ENCODE measurements at regions not wholly inside any gene's neighbourhood (a gene's known extent, or its start where the extent isn't known, plus 50 kb on each side); places are given as distances from the start of the nearest gene placed in this dataset.
"Not testable (repeated sequence)": the region's sequence is repeated elsewhere in the genome, so short reads cannot be mapped to it uniquely, and the experiment has no call there.

- DNase-seq (no peak), ATAC-seq (ENCODE audit: insufficient read depth, low FRiP score) (no peak)
- no peak for TF ChIP-seq CTCF (IDR thresholded peaks at IDR 0.05; ENCODE audit: control extremely low read depth, extremely low read depth)
- Histone ChIP-seq H3K36me3 (ENCODE audit: control insufficient read depth in 4 of 4, insufficient read depth in 4 of 4, low read length in 4 of 4) (no peaks in the 10 kb centered on the region), H3K9ac (ENCODE audit: insufficient read depth in 1 of 2, low read length in 2 of 2) (no peak overlapping the region), H3K27me3 (ENCODE audit: control insufficient read depth in 3 of 3, insufficient read depth in 3 of 3, low read length in 2 of 3) (no peaks in the 10 kb centered on the region), H3K4me3 (no peak overlapping the region), H3K4me1 (ENCODE audit: control insufficient read depth in 5 of 5, insufficient read depth in 5 of 5, low read length in 5 of 5) (peaks cover 0 to 9% (median 0%) of the 10 kb centered on the region in 5 donors), H3K9me3 (ENCODE audit: control insufficient read depth in 4 of 4, insufficient read depth in 3 of 4, low read length in 3 of 4) (no peaks in the 10 kb centered on the region), H3K27ac (ENCODE audit: low read depth in 1 of 2, low read length in 1 of 2) (no peak overlapping the region)
- WGBS, 2 donors = 60 to 79% methylated on average over 2 of the region's 2 CpGs
Measured at GRCh38 chr6:63510353-63510686, 62.0 kb upstream of the LOC128125822 start.

GRCh38 chr6:63510849-63511248 is 61.4 kb upstream of the LOC128125822 start:
- Histone ChIP-seq H3K36me3 (ENCODE audit: control insufficient read depth in 4 of 4, insufficient read depth in 4 of 4, low read length in 4 of 4) (no peaks in the 10 kb centered on the region), H3K4me3 (no peak overlapping the region), H3K9ac (ENCODE audit: insufficient read depth in 1 of 2, low read length in 2 of 2) (no peak overlapping the region), H3K9me3 (ENCODE audit: control insufficient read depth in 4 of 4, insufficient read depth in 3 of 4, low read length in 3 of 4) (no peaks in the 10 kb centered on the region), H3K27me3 (ENCODE audit: control insufficient read depth in 3 of 3, insufficient read depth in 3 of 3, low read length in 2 of 3) (no peaks in the 10 kb centered on the region), H3K4me1 (ENCODE audit: control insufficient read depth in 5 of 5, insufficient read depth in 5 of 5, low read length in 5 of 5) (peaks cover 0 to 9% (median 0%) of the 10 kb centered on the region in 5 donors), H3K27ac (ENCODE audit: low read depth in 1 of 2, low read length in 1 of 2) (no peak overlapping the region)
- ATAC-seq (ENCODE audit: insufficient read depth, low FRiP score) = no peak
- DNase-seq = no peak
- no peak for TF ChIP-seq CTCF (IDR thresholded peaks at IDR 0.05; ENCODE audit: control extremely low read depth, extremely low read depth)
- 93 to 98% methylated on average over 4 of the region's 4 CpGs for WGBS, 2 donors

- no peaks in the 10 kb centered on the region for H3K36me3 ChIP-seq (ENCODE audit: control insufficient read depth in 4 of 4, insufficient read depth in 4 of 4, low read length in 4 of 4)
- peaks cover 0 to 6% (median 3%) of the 10 kb centered on the region in 5 donors for H3K4me1 ChIP-seq (ENCODE audit: control insufficient read depth in 5 of 5, insufficient read depth in 5 of 5, low read length in 5 of 5)
- H3K4me3 ChIP-seq = no peak overlapping the region
- H3K27ac ChIP-seq (ENCODE audit: low read depth in 1 of 2, low read length in 1 of 2) = peak overlapping the region in 1 of 2 donors; percentile 15
- no peaks in the 10 kb centered on the region for H3K9me3 ChIP-seq (ENCODE audit: control insufficient read depth in 4 of 4, insufficient read depth in 3 of 4, low read length in 3 of 4)
- WGBS, 2 donors = 69 to 90% methylated on average over 4 of the region's 4 CpGs
- DNase-seq (no peak), ATAC-seq (ENCODE audit: insufficient read depth, low FRiP score) (no peak)
- no peaks in the 10 kb centered on the region for H3K27me3 ChIP-seq (ENCODE audit: control insufficient read depth in 3 of 3, insufficient read depth in 3 of 3, low read length in 2 of 3)
- H3K9ac ChIP-seq (ENCODE audit: insufficient read depth in 1 of 2, low read length in 2 of 2) = no peak overlapping the region
- no peak for TF ChIP-seq CTCF (IDR thresholded peaks at IDR 0.05; ENCODE audit: control extremely low read depth, extremely low read depth)
Measured at GRCh38 chr6:63514488-63515173, 57.6 kb upstream of the LOC128125822 start.

GRCh38 chr6:63515227-63515626 is 57.1 kb upstream of the LOC128125822 start:
- 84 to 93% methylated on average over 5 of the region's 5 CpGs for WGBS, 2 donors
- H3K4me1 ChIP-seq (ENCODE audit: control insufficient read depth in 5 of 5, insufficient read depth in 5 of 5, low read length in 5 of 5); ATAC-seq (ENCODE audit: insufficient read depth, low FRiP score); H3K9me3 ChIP-seq (ENCODE audit: control insufficient read depth in 4 of 4, insufficient read depth in 3 of 4, low read length in 3 of 4); H3K27ac ChIP-seq (ENCODE audit: low read depth in 1 of 2, low read length in 1 of 2); H3K27me3 ChIP-seq (ENCODE audit: control insufficient read depth in 3 of 3, insufficient read depth in 3 of 3, low read length in 2 of 3); H3K36me3 ChIP-seq (ENCODE audit: control insufficient read depth in 4 of 4, insufficient read depth in 4 of 4, low read length in 4 of 4); DNase-seq; H3K4me3 ChIP-seq: not testable (repeated sequence)
- peak overlapping the region in 1 of 2 donors; percentile 5 for H3K9ac ChIP-seq (ENCODE audit: insufficient read depth in 1 of 2, low read length in 2 of 2)
